ENCODE measurements at regions not wholly inside any gene's neighbourhood (a gene's known extent, or its start where the extent isn't known, plus 50 kb on each side); places are given as distances from the start of the nearest gene placed in this dataset.

DNA sequence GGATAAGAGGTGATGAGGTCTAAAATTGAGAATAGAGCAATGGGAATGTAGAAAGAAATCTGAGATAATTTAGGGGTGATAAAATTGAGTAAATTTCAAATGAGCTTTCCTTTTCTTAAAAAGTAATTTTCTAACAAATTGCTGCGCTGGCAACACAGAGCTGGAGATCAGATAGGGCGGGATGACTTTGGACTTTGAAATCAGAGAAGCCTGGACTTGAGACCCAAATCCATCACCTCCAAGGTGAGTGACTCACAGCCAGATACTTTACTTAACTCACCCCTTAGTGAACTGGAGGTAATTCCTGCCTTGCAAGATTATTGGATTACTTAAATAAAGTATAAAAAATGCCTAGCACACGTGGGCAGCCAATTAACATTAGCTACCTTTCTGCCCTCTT, 80.8 kb downstream of the P2RY1 start:
- intact Hi-C loops (cut with DNase I) = no loop called here
- Histone ChIP-seq H3K27ac (no peak overlapping the region), H3K36me3 (no peaks in the 10 kb centered on the region), H3K27me3 (no peaks in the 10 kb centered on the region), H3K4me1 (peaks cover 0 to 20% (median 0%) of the 10 kb centered on the region in 3 donors), H3K9me3 (no peaks in the 10 kb centered on the region), H3K4me3 (no peak overlapping the region)
- TF ChIP-seq, protein P1, sequence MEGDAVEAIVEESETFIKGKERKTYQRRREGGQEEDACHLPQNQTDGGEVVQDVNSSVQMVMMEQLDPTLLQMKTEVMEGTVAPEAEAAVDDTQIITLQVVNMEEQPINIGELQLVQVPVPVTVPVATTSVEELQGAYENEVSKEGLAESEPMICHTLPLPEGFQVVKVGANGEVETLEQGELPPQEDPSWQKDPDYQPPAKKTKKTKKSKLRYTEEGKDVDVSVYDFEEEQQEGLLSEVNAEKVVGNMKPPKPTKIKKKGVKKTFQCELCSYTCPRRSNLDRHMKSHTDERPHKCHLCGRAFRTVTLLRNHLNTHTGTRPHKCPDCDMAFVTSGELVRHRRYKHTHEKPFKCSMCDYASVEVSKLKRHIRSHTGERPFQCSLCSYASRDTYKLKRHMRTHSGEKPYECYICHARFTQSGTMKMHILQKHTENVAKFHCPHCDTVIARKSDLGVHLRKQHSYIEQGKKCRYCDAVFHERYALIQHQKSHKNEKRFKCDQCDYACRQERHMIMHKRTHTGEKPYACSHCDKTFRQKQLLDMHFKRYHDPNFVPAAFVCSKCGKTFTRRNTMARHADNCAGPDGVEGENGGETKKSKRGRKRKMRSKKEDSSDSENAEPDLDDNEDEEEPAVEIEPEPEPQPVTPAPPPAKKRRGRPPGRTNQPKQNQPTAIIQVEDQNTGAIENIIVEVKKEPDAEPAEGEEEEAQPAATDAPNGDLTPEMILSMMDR (IDR thresholded peaks at IDR 0.05) = no peak
- TF ChIP-seq POLR2A (IDR thresholded peaks at IDR 0.05) = no peak
- no peak for DNase-seq
- WGBS, 2 donors = 42 to 47% methylated on average over 3 of the region's 3 CpGs

DNA sequence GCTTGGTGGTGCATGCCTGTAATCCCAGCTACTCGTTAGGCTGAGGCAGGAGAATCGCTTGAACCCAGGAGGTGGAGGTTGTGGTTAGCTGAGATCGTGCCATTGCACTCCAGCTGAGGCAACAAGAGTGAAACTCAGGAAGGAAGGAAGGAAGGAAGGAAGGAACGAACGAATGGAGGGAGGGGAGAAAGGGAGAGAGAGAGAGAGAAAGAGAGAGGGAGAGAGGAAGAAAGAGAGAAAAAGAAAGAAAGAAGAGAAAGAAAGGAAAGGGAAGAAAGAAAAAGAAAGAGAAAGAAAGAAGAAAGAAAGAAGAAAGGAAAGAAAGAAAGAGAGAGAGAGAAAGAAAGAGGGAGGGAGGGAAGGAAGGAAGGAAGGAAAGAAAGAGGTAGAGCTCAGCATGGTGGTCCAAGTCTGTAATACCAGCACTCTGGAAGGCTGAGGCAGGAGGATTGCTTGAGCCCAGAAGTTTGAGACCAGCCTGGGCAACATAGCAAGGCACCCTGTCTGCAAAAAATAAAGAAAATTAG, 81.9 kb downstream of the P2RY1 start:
- TF ChIP-seq, protein P1 (IDR thresholded peaks at IDR 0.05) = no peak
- TF ChIP-seq POLR2A (IDR thresholded peaks at IDR 0.05) = no peak
- Histone ChIP-seq H3K4me1 (peaks cover 0 to 13% (median 0%) of the 10 kb centered on the region in 3 donors), H3K4me3 (no peak overlapping the region), H3K27ac (no peak overlapping the region), H3K27me3 (no peaks in the 10 kb centered on the region), H3K36me3 (no peaks in the 10 kb centered on the region), H3K9me3 (no peaks in the 10 kb centered on the region)
- no peak for DNase-seq
- intact Hi-C loops (cut with DNase I) = no loop called here
- 79 to 83% methylated on average over 1 to 5 of the region's 5 CpGs for WGBS, 2 donors

DNA sequence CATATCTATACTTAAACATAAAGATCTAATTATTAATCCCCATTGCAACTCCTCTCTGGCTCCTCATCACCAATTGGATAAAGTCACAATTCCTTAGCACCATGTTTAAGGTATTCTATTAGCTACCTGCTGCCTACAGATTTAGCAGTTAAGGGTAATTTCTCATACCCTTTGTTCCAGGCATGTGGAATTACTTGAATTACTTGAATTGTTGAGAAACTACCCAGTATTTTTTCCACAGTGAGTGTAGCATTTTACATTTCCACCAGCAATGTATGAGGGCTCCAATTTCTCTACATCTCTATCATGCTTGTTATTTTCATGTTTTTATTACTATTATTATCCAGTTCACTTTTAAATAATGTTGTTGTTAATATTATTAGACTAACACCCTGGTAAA, 86.4 kb downstream of the P2RY1 start:
- TF ChIP-seq POLR2A (IDR thresholded peaks at IDR 0.05) = no peak
- TF ChIP-seq, protein P1 (IDR thresholded peaks at IDR 0.05) = no peak
- DNase-seq = no peak
- Histone ChIP-seq H3K4me1 (peaks cover 0 to 1% (median 0%) of the 10 kb centered on the region in 3 donors), H3K36me3 (no peaks in the 10 kb centered on the region), H3K27ac (no peak overlapping the region), H3K9me3 (no peaks in the 10 kb centered on the region), H3K27me3 (no peaks in the 10 kb centered on the region), H3K4me3 (no peak overlapping the region)
- intact Hi-C loops (cut with DNase I) = no loop called here

DNA sequence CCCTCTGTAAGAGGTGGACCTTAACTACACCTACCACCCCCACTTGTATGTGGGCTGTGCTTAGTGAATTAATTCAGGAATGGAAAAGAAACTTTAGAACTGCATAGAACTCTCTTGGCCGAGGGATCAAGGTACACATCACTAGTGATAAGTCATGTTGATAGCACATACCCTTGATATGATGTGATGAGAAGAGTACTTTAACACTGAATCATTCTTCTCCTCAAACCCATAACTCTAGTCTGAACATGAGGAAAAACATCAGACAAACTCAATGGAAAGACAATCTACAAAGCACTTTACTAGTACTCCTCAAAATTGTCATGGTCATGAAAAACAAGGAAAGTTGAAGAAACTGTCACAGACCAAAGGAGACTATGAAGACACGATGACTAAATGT, 87.6 kb downstream of the P2RY1 start:
- TF ChIP-seq POLR2A (IDR thresholded peaks at IDR 0.05) = no peak
- TF ChIP-seq, protein P1 (IDR thresholded peaks at IDR 0.05) = no peak
- H3K27ac ChIP-seq = no peak overlapping the region
- no peaks in the 10 kb centered on the region for H3K4me1 ChIP-seq
- 74 to 80% methylated on average over 2 of the region's 2 CpGs for WGBS, 2 donors
- intact Hi-C loops (cut with DNase I) = no loop called here
- H3K36me3 ChIP-seq = no peaks in the 10 kb centered on the region
- H3K27me3 ChIP-seq = no peaks in the 10 kb centered on the region
- DNase-seq = no peak
- H3K9me3 ChIP-seq = no peaks in the 10 kb centered on the region
- no peak overlapping the region for H3K4me3 ChIP-seq

DNA sequence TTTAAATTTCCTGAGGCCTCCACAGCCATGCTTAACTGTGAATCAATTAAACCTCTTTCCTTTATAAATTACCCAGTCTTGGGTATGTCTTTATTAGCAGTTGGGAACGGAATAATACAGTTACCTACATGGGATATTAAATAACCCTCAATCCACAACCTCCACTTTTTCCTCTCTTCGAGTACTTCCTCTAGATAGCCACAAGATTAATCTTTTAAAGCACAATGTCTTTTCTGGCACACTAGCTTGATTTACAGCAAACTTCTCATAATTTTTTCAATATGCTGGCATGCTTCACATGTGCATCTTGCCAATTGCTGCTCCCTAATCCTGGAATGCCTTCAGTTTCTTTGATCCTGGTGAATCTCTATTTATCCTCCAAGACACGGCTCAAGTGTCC, 92.2 kb downstream of the P2RY1 start:
- TF ChIP-seq, protein P1 (IDR thresholded peaks at IDR 0.05) = no peak
- TF ChIP-seq POLR2A (IDR thresholded peaks at IDR 0.05) = no peak
- WGBS, 2 donors = 23 to 31% methylated on average over 3 of the region's 3 CpGs

More for the DNA sequence above, 92.2 kb downstream of the P2RY1 start:
- Histone ChIP-seq H3K4me3 (no peak overlapping the region), H3K36me3 (no peaks in the 10 kb centered on the region), H3K27me3 (no peaks in the 10 kb centered on the region), H3K9me3 (no peaks in the 10 kb centered on the region), H3K4me1 (peaks cover 0 to 7% (median 0%) of the 10 kb centered on the region in 3 donors), H3K27ac (no peak overlapping the region)
- intact Hi-C loops (cut with DNase I) = no loop called here
- no peak for DNase-seq
